8988T (cell line): ENCODE measurements at regions not wholly inside any gene's neighbourhood (a gene's known extent, or its start where the extent isn't known, plus 50 kb on each side); places are given as distances from the start of the nearest gene placed in this dataset.

Source experiments
- DNase-seq: peaks from one replicate; pipeline ENCODE4 v3.0.0; 2011

DNA sequence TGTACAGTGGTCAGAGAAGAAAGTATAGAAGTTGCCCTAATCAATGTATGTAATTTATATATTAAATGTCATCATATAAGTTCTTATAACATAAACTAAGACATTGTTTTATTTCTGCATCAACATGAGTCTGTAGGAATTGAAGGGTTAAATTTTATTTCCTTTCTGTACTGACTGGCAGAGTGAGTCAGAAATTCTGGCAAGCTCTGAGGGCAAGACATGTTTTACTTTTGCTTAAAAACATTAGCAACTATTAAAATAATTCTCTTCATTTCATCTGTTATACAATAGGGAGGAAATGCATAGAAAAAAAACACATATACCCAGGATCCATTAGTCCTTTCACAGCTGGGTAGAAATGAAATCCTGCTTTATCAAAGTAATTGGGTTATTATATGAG is 171.4 kb upstream of the ALCAM start:
- no peak for DNase-seq

GRCh38 chr3:105197863-105198262 is 168.8 kb upstream of the ALCAM start:
- DNase-seq = no peak

GRCh38 chr3:105199217-105199616 is 167.5 kb upstream of the ALCAM start:
- no peak for DNase-seq

DNA sequence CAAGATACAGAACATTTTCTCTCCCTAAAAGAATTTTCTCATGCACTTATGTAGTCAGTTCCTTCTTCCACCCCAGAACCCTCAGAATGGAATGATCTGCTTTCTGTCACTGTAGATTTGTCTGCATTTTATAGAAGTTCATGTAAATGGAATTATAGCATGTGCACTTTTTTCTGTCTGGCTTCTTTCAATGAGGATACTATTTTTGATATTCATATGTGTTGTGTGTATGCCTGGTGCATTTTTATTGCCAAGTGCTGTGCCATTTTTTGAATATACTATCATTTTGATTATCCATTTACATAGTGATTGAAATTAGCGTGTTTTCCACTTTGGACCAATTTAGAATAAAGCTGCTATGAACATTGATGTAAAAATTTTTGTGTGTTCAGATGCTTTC is 156.6 kb upstream of the ALCAM start:
- DNase-seq = no peak

DNA sequence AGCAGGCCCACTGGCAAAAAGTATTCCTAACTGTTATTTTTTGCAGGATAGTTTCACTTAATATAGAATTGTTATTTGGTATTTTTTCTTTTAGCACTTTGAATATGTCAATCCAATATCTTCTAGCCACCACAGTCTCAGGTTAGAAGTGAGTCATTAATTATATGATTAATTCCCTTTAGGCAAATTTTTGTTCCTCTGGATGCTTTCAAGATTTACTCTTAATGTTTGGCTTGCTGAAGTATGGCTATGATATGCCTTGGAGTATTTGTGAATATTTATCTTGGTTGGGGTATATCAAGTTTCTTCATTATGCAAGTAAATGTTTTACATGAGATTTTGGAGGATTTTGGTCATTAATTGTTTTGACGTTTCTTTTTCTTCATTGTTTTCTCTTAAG is 152.1 kb upstream of the ALCAM start:
- DNase-seq = no peak

DNA sequence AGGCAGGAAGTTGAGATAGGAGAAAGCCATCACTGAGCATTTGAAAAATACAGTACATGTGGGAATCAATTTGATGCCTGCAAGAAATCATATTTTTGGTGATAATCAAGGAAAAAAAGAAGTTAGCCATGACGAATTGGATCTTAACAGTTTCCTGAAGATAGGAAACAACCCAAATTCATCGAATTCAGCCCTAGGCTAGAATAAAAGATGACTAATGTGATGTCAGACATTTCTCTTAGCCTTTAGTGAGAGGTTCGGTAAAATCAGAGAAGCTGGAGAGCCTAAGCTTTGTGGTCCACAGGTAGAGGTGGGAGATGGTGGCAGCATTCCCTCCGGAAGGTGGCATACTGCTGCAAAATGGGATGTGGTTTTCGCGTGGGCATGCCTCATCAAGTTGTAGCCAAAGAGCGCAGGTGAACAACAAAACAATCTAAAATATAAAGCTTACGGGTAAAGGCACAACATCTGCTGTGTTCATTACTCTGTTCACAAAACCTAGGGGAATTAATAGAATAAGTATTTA is 144.1 kb upstream of the ALCAM start:
- no peak for DNase-seq

DNA sequence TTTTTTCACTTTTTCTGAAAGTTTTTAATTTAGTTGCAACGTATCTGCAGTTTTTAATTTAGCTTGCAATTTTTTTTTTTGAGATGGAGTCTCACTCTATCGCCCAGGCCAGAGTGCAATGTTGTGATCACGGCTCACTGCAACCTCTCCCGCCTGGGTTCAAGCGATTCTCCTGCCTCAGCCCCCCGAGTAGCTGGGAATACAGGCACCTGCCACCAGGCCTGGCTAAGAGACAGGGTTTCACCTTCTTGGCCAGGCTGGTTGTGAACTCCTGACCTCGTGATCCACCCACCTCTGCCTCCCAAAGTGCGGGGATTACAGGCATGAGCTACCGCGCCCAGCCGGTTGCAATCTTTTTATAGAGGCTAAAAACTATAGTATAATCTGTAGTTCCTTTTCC is 142.9 kb upstream of the ALCAM start:
- no peak for DNase-seq

GRCh38 chr3:105228696-105229095 is 138.0 kb upstream of the ALCAM start:
- no peak for DNase-seq

GRCh38 chr3:105232553-105232952 is 134.2 kb upstream of the ALCAM start:
- DNase-seq = no peak

DNA sequence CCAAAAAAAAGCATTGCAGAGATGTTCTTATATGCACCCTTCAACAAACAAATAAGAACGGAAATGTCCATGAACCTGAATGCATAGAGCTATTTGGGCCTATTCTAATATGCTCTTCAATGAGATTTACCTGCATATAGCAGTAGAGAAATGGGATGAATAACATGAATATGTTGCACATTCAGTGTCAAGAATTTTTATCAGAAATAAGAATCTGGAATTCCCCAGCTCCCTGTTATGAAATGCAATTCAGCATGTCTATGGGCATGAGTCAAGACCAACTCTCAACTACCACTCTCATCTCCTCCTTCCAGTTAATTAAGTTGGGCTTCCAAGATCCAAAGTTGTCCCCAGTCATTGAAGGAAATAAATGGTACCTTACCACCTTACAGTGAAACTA is 133.7 kb upstream of the ALCAM start:
- no peak for DNase-seq

DNA sequence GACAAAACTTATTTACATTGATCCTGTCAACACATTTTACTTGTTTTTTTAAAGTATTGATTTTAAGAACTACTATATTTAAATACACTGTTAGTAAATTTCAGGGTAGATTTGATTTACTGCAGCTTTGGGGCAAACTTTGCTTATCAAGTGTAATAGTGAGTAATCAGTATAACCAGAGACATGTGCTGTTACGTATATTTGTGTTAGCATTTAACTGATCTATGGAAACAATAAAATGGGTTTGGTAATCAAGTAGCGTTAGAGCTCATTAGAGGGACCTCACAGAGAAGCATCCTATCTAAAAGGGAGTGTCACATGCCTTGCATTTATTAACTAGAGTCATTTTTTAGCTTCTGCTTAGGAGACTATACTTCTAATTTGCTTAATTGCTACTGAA is 131.5 kb upstream of the ALCAM start:
- DNase-seq = no peak

DNA sequence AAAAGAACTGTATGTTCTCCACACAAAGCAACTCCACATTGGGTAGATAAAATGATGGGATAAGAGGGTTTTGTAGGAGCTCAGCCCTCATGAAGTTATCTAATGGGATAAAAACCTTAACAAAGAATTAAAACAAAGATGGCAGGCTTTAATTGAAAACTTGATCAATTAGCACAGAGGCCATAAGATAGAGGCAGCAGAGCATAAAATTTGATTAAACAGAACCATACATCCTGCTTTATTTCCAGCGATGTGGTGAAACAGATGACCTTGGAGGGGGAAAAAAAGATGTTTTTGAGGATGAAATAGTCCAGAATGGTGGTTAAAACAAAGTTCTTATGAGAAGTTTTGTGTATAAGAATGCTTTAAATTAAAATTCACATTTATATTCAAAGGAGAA is 130.9 kb upstream of the ALCAM start:
- no peak for DNase-seq

DNA sequence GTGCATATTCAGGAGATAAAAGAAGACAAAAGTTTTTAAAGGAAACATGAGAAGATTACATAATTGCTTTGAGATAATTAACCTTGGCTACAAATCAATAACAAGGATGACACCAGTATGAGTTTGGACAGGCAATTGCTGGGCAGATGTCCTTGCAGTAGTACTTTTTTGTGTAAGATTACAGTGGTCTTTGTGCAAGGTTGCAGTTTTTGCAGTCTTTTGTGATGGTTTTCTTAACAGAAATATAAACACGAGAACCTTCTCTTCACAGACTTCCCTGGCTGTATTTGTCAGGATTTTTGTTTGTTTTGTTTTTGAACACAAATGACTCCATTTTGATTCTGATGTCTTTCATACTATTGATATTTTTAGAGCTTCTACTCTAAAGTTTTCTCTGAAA is 128.3 kb upstream of the ALCAM start:
- no peak for DNase-seq

- no peak for DNase-seq
Observed at GRCh38 chr3:105243076-105243475, 123.6 kb upstream of the ALCAM start.

GRCh38 chr3:105246536-105246935 is 120.2 kb upstream of the ALCAM start:
- DNase-seq = no peak

DNA sequence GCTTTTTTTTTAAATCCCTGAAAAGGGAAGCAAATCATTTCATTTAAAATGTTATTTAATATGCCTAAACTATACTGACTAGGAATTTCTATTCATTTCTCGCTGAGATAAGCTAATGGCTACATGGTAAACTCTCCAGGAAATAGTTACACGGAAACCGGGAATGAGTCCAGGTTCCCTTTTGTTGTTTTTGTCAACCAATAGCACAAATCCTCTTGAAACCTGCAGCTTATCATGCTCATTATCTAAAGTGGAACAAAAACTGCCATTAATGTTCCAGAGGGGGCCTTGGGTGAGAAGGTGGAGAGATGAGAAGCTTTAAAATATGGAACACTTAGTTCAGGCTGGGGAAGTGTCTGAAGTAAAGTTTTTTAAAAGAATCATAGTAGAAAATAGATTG is 113.5 kb upstream of the ALCAM start:
- DNase-seq = no peak

- no peak for DNase-seq
Observed at GRCh38 chr3:105254154-105254553, 112.6 kb upstream of the ALCAM start.

GRCh38 chr3:105255350-105255749 is 111.4 kb upstream of the ALCAM start:
- DNase-seq = no peak

DNA sequence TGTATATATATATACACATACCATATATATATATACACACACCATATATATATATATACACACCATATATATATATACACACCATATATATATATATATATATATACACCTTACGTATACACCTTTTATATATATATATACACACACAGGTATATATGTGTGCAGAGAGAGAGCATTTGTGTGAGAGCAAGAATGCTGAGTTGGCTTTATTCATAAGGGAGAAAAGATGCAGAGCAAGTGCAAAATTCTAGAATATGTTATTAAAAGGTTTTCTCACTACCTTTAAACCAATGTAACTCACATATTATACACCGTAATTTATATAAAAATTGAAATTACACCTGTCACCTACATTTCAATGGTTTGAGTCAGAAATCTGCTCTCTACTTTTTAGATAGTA is 107.2 kb upstream of the ALCAM start:
- no peak for DNase-seq

DNA sequence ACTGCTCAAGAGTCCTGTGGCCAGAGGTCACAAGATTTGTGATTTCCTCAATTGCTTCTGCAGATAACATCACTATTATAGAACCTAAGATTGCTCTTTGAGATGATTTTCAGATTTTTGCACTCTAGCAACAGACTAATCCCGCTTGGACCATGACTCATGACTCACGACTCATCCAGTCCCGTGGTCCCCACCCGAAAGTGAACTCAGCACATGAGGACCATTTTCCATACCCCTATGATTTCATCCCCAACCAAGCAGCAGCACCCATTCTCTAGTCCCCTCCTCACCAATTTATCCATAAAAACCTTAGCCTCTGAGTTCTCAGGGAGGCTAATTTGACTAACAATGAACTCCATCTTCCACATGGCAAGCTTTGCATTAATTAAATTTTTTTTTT is 106.3 kb upstream of the ALCAM start:
- DNase-seq = no peak

DNA sequence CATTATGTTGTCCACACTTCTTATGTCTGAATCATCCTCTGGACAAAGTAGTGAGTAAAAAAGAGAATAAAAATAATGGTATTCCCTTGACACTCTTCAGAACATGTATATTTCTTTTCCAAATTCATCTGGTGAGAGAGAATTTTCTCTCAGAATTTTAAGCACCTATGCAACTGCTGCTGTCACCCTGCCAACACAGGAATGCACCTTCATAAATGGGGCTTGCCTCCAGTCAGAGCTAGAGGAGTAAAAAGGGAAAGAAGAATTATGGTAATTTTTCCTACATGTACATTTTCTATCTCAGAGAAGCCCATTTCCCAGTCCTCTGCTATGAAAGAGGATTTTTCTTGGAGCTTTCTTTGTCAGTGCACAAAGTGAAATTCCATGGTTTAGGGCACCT is 92.2 kb upstream of the ALCAM start:
- DNase-seq = no peak

GRCh38 chr3:105274958-105275357 is 91.8 kb upstream of the ALCAM start:
- DNase-seq = no peak

DNA sequence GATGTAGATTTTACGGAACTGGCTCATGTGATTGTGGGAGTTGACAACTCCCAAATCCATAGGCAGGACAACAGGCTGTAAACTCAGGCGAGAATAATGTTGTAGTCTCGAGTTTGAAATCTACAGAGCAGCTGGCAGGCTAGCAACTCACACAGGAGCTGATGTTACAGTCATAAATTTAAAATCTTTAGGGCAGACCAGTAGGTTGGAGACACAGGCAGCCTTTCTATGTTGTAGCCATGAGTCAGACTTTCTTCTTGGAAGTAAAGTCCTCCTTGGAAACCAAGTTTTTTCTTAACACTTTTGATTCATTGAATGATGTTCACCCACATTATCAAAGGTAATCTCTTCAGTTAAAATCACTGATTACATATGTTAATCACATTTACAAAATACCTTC is 89.1 kb upstream of the ALCAM start:
- DNase-seq = no peak

DNA sequence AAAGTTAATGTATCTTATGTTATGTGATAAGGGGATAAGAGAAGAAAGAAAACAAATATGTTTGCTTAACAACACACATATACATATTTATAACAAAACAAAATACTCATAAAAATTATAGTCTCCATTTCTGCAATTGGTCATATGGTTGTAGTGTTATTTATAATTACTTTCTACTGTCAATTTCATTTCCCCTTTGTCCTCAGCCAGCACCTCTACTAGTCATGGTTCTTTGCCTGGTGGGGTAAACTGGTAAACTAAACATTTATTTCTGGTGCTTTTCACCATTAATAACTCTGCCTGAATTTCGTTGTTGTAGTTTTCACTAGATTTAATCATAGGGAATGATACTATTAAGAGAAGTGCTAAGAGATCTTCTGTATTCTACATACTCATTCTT is 88.0 kb upstream of the ALCAM start:
- DNase-seq = no peak

- DNase-seq = no peak
Observed at GRCh38 chr3:105281989-105282388, 84.7 kb upstream of the ALCAM start.

DNA sequence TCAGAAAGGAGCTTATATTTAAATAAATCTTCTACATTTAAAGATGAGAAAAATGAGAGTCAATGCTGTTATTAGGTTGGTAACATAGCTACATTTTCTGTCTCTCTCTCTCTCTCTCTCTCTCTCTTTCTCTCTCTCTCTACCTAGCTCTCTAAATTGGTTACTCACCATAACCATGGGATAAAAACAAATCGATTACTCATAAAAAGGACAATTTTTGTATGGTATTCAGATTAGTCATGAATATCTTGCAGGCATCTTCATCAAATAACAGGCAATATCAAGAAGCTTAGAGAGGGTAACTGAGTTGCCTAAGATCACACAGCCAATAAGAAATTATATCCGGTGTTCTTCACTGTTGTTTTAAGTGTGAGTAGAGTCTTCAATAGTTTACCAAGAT is 81.8 kb upstream of the ALCAM start:
- no peak for DNase-seq
